Right lobe of liver (tissue), 4 donors: ENCODE measurements at regions not wholly inside any gene's neighbourhood (a gene's known extent, or its start where the extent isn't known, plus 50 kb on each side); places are given as distances from the start of the nearest gene placed in this dataset.

Experiments used
- POLR2A ChIP-seq: fragments of 450-650 bp; IDR thresholded peaks from one replicate; pipeline ENCODE4 v1.6.1; 2017; ENCODE audit warnings: antibody characterized with exemption, mild to moderate bottlenecking
- TF ChIP-seq, protein P1 (sequence below), 4 donors: fragments of 200-600 bp in 3 of 4; fragments of 450-650 bp in 1 of 4; IDR thresholded peaks; one replicate each; pipeline versions ENCODE4 v1.5.1 to v1.8.0; 2016 to 2022; ENCODE audit warnings: antibody characterized with exemption in 4 of 4, mild to moderate bottlenecking in 2 of 4
- donor health status: DM: no; HTN: no; CAD: no.
- donor health status: DM: no; HTN: no; CAD: no.
- donor health status: DM: no; HTN: yes; CAD: no.

GRCh38 chrX:33949300-33949699, 182.8 kb downstream of the FAM47A start:
- TF ChIP-seq, protein P1, sequence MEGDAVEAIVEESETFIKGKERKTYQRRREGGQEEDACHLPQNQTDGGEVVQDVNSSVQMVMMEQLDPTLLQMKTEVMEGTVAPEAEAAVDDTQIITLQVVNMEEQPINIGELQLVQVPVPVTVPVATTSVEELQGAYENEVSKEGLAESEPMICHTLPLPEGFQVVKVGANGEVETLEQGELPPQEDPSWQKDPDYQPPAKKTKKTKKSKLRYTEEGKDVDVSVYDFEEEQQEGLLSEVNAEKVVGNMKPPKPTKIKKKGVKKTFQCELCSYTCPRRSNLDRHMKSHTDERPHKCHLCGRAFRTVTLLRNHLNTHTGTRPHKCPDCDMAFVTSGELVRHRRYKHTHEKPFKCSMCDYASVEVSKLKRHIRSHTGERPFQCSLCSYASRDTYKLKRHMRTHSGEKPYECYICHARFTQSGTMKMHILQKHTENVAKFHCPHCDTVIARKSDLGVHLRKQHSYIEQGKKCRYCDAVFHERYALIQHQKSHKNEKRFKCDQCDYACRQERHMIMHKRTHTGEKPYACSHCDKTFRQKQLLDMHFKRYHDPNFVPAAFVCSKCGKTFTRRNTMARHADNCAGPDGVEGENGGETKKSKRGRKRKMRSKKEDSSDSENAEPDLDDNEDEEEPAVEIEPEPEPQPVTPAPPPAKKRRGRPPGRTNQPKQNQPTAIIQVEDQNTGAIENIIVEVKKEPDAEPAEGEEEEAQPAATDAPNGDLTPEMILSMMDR (IDR thresholded peaks at IDR 0.05) = no peak
- no peak for TF ChIP-seq POLR2A
